H1 (cell line): ENCODE measurements at regions not wholly inside any gene's neighbourhood (a gene's known extent, or its start where the extent isn't known, plus 50 kb on each side); places are given as distances from the start of the nearest gene placed in this dataset.

Experiments used
- CHD2 ChIP-seq: IDR thresholded peaks from 2 replicates; pipeline ENCODE4 v1.6.1; 2012; ENCODE audit warnings: low read length, improper control_type of control experiment
- NANOG ChIP-seq: IDR thresholded peaks from 2 replicates; pipeline ENCODE4 v1.6.1; 2011; ENCODE audit warnings: low read length, low read depth, mild to moderate bottlenecking, inconsistent platforms; ENCODE audit not compliant: insufficient read depth, poor library complexity, severe bottlenecking
- RFX5 ChIP-seq: IDR thresholded peaks from 2 replicates; pipeline ENCODE4 v1.6.1; 2011; ENCODE audit warnings: low read depth, low read length, improper control_type of control experiment, borderline replicate concordance
- SP1 ChIP-seq: IDR thresholded peaks from 2 replicates; pipeline ENCODE4 v1.6.1; 2011; ENCODE audit warnings: low read depth, low read length

DNA sequence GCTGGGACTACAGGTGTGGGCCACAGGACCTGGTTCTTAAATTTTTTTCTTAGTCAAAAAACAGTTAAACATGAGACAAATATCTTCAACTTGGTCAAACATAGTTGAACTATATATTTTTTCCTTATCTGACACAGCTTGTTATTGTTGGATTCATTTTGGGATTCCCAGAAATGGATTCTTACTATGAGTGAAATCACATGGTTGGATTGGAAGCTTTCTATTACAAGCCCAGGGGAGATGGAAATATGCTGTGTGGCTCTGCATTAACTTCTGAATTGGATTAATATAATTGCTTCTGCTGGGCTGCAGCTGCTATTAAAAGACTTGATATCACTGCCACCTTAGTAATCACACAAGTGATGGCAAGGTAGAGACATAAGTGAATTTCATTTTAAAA lies 126.4 kb upstream of the DUSP22 start (continued):
- TF ChIP-seq NANOG (no peak), SP1 (no peak), CHD2 (no peak), RFX5 (no peak)
